Activated naive CD8-positive, alpha-beta T cell treated with anti-CD3 and anti-CD28 coated beads, Interleukin-2, amount 50 U/mL, for 16 hours (primary cell): ENCODE measurements at regions not wholly inside any gene's neighbourhood (a gene's known extent, or its start where the extent isn't known, plus 50 kb on each side); places are given as distances from the start of the nearest gene placed in this dataset.
"Not testable (repeated sequence)": the region's sequence is repeated elsewhere in the genome, so short reads cannot be mapped to it uniquely, and the experiment has no call there.

Source experiments
- DNase-seq: peaks from one replicate; pipeline ENCODE4 v3.0.0-alpha.2; 2020; ENCODE audit warnings: low read depth, low spot score

DNA sequence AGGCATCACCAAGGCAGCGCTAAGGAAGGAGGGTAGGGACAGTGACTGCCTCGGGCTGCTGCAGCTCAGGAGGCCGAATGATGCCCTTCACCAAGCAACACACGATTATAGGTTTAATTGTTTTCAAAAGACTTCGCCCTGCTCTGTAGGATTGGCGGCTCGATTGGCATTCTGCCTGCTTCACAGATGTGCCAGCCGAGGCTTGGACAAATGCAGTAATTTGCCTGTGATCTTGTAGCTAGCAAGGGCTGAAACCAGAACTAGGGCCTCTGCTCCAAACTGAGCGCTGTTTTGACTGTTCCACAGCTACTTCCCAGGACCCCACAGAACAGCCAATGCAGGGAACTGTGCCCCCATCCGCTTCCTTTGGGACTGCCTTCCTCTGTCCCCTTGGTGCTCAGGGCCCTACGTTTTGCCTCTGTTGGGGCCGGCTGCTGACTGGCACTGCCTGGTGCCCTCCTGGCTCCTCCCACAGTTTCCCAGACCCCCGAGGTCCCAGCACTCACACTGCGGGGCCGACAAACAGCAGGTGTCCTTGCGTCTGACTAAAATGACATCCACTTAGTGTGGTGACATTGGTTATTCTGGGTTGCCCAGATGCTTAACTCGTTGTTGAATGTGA is 62.6 kb upstream of the EN2 start:
- DNase-seq: no peak

DNA sequence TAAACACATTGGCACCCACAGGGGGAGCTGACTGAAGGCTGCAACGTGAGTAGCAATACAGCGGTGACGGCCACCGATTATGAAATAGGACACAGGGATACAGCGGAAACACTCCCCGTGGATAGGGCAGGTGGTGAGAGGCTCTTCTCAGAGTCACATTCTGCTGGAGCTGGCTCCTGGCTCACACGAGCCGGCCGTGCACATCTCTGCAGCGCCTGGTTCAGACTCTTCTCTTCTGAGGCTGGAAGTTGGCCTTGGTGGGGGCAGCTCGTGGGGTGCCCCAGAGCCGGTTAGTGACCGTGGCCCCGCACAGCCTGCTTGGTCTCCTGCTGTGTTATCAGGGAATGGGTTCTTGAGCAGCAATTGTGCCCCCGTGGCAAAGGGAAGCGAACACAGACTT is 61.3 kb upstream of the EN2 start:
- no peak for DNase-seq

DNA sequence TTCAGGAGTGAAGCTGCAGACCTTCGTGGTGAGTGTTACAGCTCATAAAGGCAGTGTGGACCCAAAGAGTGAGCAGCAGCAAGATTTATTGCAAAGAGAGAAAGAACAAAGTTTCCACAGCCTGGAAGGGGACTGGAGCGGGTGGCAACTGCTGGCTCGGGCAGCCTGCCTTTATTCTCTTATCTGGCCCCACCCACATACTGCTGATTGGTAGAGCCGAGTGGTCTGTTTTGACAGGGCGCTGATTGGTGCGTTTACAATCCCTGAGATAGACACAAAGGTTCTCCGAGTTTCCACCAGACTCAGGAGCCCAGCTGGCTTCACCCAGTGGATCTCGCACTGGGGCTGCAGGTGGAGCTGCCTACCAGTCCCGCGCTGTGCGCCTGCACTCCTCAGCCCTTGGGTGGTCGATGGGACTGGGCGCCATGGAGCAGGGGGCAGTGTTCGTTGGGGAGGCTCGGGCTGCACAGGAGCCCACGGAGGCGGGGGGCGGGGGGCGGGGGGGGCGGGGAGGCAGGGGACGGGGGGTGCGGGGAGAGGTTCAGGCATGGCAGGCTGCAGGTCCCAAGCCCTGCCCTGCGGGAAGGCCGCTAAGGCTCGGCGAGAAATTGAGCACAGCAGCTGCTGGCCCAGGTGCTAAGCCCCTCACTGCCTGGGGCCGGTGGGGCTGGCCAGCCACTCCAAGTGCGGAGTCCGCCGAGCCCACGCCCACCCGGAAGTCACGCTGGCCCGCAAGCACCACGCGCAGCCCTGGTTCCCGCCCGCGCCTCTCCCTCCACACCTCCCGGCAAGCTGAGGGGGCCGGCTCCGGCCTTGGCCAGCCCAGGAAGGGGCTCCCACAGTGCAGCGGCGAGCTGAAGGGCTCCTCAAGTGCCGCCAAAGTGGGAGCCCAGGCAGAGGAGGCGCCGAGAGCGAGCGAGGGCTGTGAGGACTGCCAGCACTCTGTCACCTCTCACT is 59.9 kb upstream of the EN2 start:
- DNase-seq: not testable (repeated sequence)

DNA sequence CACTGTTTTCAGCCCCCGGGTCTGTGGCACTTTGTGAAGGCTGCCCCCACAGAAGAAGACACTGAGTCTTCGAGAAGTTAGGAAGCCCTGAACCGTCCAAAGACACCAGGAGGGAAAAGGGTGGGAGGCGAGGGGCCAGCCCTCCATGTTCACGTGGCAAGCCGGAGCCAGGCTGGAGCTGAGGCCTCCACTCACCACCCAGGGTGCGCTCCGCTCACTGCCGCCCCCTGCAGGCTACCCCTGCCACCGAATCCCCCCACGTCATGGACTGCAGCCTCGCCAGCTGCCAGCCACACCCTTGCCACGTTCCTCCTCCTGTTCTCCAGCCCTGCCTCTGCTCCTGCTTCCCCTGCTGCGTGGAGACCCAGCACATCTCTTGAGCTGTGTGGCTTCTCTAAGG is 59.0 kb upstream of the EN2 start:
- no peak for DNase-seq

- DNase-seq: no peak
Measured at GRCh38 chr7:155399577-155399976, 58.4 kb upstream of the EN2 start.

DNA sequence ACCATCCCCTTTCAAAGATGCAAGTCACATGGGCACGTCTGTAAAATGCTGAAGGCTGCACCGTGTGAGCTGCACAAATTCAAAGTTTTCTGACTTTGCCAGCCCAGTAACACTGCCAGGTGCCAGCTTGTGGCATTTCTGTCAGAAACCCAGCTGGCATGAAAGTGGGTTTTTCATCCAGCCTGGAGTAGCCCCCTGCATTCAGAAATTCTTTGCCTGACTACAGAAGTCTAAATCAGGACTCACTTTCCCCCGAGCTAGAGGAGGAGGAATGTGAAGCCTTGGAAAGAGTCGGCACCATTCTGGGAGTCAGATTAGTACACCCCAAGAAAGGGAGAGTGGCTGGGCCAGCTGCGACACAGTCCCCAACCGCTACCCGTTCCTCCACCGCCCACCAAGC is 56.7 kb upstream of the EN2 start:
- no peak for DNase-seq

DNA sequence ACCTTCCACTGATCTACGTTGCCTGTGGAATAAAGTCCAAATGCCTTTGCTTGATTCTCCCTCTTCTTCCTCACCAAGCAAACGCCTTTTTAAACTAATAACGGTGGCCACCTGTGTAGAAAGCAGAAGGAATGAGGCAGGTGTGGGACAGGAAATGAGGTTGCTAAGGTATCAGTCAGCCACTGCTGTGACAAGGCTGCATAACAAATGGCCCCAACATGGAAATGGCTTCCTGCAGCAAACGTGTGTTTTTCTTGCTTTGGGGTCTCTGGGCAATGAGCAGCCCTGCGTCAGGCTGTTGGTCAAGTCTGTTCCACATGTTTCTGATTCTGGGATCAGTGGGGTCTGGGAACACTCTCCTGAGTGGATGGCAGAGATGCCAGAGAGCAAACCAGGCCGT is 56.0 kb upstream of the EN2 start:
- no peak for DNase-seq

GRCh38 chr7:155402941-155403340 is 55.0 kb upstream of the EN2 start:
- no peak for DNase-seq

DNA sequence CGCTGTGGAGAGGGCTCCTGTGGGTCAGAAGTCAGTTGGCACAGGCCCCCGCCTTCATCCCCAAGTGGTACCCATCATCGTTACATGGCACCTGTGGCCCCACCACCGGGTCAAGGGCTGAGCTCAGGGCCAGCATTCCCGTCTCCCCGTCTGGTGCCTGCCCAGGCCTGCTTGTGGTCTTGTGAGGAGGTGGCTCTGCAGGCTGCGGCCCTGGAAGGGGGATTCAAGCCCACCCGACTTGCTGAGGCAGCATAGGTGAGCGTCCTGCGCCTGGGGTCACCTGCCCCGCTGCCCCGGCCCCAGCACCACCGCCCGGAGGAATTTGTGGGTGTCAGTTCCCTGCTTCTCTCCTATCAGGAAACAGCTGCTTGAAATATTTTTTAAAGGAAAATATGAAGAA is 53.0 kb upstream of the EN2 start:
- DNase-seq: no peak

GRCh38 chr7:155405399-155406318 is 52.3 kb upstream of the EN2 start:
- no peak for DNase-seq

- no peak for DNase-seq
Measured at GRCh38 chr7:155407799-155408198, 50.1 kb upstream of the EN2 start.
